ENCODE measurements at regions not wholly inside any gene's neighbourhood (a gene's known extent, or its start where the extent isn't known, plus 50 kb on each side); places are given as distances from the start of the nearest gene placed in this dataset.

- Histone ChIP-seq H3K27ac (ENCODE audit: insufficient read length, low read depth, low read length) (no peak overlapping the region), H3K79me2 (ENCODE audit: insufficient read depth, low read length) (no peaks in the 10 kb centered on the region), H4K8ac (replicated peaks; ENCODE audit: insufficient read length, low read depth, low read length) (no peak overlapping the region), H3K4me1 (ENCODE audit: insufficient read depth, low read length) (no peaks in the 10 kb centered on the region), H3K4me2 (ENCODE audit: insufficient read depth, insufficient read length, low read length) (no peak overlapping the region), H2BK15ac (ENCODE audit: low read depth, low read length) (no peak overlapping the region), H2BK5ac (ENCODE audit: insufficient read length, low read length) (no peak overlapping the region), H3K23ac (ENCODE audit: insufficient read length, low read depth, low read length) (no peak overlapping the region), H3K4ac (ENCODE audit: low read depth, low read length) (no peak overlapping the region), H4K20me1 (ENCODE audit: control insufficient read depth, insufficient read depth, insufficient read length) (no peaks in the 10 kb centered on the region), H3K23me2 (ENCODE audit: insufficient read length, low read depth, low read length, poor library complexity, severe bottlenecking) (no peaks in the 10 kb centered on the region), H4K5ac (ENCODE audit: insufficient read length, low read depth, low read length) (no peak overlapping the region), H3K27me3 (ENCODE audit: insufficient read depth, low read length) (no peaks in the 10 kb centered on the region), H2BK120ac (ENCODE audit: low read depth, low read length, poor library complexity, severe bottlenecking) (no peak overlapping the region), H3K9me3 (ENCODE audit: control insufficient read depth, low read depth, low read length) (no peaks in the 10 kb centered on the region), H3K56ac (ENCODE audit: insufficient read length, low read depth, low read length) (no peak overlapping the region), H3K9ac (ENCODE audit: extremely low read depth, insufficient read length, low read length) (no peak overlapping the region), H3T11ph (ENCODE audit: low read length) (no peak overlapping the region), H2BK20ac (ENCODE audit: low read depth, low read length, poor library complexity, severe bottlenecking) (no peak overlapping the region), H3K79me1 (ENCODE audit: insufficient read depth, low read depth, low read length, poor library complexity, severe bottlenecking) (no peaks in the 10 kb centered on the region), H2AFZ (ENCODE audit: low read length) (no peak overlapping the region), H2AK5ac (ENCODE audit: insufficient read length, low read length) (no peak overlapping the region), H3K18ac (ENCODE audit: insufficient read length, low read depth, low read length) (no peak overlapping the region), H3K14ac (ENCODE audit: insufficient read depth, low read length) (no peak overlapping the region), H4K91ac (ENCODE audit: insufficient read length, low read depth, low read length) (no peak overlapping the region), H2BK12ac (ENCODE audit: insufficient read length, low read depth, low read length) (no peak overlapping the region)
- no peaks in the 10 kb centered on the region for H3K36me3 Mint-ChIP-seq (ENCODE audit: insufficient read depth in 1 of 3, low read depth in 3 of 3)
- no peaks in the 10 kb centered on the region; a peak in 1 of 5 replicates for H3K9me3 Mint-ChIP-seq
- no peak overlapping the region for H3K4me3 Mint-ChIP-seq
- WGBS (ENCODE audit: extremely low coverage, insufficient read length, low lambda C conversion rate) = no CpG with 5 or more reads among the region's 2 CpGs
- no peaks in the 10 kb centered on the region; the same call in 1 of the 2 replicates for H3K27me3 Mint-ChIP-seq (ENCODE audit: low read depth)
- H3K27ac Mint-ChIP-seq = no peak overlapping the region
- no peak for DNase-seq
- H3K4me1 Mint-ChIP-seq = no peaks in the 10 kb centered on the region
- TF ChIP-seq CTCF (conservative IDR thresholded peaks at IDR 0.05) = no peak
Observed at GRCh38 chr3:99418209-99418635, 220.2 kb upstream of the COL8A1 start.
